ENCODE measurements at regions not wholly inside any gene's neighbourhood (a gene's known extent, or its start where the extent isn't known, plus 50 kb on each side); places are given as distances from the start of the nearest gene placed in this dataset.

DNA sequence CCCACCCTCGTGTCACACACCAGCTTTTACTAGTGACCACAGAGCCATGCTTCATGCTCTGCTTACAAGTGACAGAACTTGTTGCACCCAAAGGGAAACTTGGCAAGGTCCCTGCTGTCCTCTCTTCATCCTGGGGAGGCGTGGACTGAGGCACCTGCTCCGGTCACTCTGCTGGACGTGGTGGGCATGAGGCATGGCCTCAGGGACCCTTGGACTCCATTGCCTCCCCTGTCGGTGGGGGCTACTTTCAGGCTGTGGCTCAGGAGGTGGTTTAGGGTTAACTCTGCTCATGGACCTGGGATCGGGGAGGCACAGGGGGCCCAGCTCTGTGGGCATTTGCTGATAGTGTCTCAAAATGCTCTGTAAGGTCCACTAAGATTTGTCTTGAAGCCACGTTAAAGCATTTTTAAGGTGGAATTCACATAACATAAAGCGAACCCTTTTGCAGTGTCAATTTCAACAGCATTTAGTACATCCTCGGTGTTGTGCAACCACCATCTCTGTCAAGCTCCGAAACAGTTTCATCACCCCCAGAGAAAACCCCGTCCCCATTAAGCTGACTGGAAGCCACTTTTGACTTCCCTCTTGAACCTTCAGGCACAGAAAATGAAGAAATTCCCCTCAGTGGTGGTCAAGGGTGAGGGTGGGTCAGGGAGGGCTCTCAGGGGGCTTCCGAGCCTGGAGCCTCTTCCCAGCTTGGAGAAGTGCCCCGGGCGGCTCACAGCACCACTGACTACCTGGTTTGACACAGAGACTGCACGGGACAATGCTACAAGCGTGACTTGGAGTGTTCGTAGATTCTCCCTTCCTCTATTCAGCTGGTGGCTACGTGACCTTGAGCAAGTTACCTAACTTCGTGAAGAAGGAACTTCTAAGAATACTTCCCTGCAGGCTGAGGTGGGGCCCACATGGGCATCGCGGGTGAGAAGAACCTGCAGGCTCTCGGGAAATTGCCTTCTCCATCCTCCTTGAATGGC, 100.0 kb upstream of the HDAC4 start:
- DNase-seq (ENCODE audit: low read depth in 2 of 2): no peak

DNA sequence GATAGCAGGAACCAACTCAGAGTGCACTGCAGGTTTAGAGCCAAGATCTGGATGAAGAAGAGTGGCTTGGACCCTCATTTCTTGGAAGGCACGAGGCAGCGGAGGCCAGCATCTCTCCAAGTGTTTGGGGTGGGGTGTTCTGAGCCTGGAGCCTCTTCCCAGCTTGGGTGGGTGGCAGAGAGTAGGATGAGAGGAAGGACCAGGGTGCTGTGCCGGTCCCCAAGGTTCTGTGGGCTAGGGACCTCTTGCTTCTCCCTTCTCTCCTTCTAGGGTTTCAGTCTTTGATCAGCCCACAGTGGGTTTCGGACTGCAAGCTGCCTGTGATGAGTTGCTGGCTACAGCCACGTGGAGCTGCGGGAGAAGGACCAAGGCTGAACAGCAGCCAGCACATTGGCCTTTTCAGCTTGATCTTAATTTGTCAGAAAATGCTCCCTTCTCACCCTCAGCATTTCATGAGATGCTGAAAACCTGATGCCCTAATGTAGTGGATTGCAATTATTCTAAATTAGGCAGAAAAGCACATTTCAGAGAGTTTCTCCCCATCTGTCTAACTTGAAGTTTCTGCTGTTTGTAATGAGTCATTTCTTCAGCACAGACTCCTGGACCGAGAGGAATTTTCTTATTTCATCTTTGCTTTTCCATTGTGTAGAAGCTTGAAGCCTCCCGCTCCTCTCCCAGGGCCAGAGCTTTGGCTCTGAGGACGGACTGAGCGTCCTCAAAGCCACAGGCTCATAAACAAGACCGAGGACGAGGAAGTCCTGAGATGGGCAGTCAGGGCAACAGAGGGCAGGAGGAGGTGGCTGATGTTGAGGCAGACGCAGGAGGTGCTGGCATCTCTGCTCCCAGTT, 99.1 kb upstream of the HDAC4 start:
- no peak for DNase-seq (ENCODE audit: low read depth in 2 of 2)

GRCh38 chr2:239498981-239499634, 98.3 kb upstream of the HDAC4 start:
- peak in 1 of 2 experiments; percentile 8 for DNase-seq (ENCODE audit: low read depth in 2 of 2)

GRCh38 chr2:239498576-239498975, 97.8 kb upstream of the HDAC4 start:
- DNase-seq (ENCODE audit: low read depth in 2 of 2): no peak

GRCh38 chr2:239496700-239497099, 95.9 kb upstream of the HDAC4 start:
- no peak for DNase-seq (ENCODE audit: low read depth in 2 of 2)

DNA sequence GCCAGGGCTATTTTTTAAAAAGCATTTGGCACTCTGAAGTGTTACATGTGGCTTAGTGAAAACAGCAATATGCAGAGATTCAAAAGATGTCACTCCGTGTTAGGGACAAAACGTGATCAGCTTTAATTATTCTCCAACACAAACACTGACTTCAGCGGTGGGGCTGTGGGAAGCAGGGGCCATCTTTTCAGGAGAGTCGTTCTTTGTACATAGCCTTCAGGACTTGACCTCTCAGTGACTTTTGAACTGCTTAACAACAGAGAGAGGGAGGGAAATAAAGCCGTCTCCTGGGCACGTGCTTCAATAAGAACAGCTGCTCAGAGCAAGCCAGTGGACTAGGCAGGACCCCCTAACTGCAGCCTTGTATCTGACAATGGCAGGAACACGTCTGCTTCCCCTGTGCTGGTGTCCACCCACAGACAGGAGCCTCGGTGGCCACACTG, 95.0 kb upstream of the HDAC4 start:
- DNase-seq (ENCODE audit: low read depth in 2 of 2): no peak

DNA sequence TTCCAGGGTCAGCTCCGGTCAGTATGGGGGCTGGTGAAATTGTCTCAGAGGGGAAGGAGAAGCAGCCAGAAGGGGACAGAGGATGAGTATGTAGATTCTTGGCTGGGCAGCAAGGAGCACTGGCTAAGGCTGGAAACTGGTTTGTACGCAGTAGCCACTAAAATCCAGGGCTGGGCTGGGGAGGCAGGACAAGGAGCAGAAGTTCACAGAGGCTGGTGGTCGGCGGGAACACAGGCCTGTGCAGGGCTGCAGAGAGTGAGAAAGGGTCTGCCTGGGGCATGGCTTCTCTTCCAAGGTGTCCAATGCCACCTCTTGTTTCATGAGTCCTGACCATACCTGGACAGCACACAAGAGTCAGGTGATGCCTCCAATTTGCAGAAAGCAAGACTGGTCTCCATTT, 94.4 kb upstream of the HDAC4 start:
- no peak for DNase-seq (ENCODE audit: low read depth in 2 of 2)

DNA sequence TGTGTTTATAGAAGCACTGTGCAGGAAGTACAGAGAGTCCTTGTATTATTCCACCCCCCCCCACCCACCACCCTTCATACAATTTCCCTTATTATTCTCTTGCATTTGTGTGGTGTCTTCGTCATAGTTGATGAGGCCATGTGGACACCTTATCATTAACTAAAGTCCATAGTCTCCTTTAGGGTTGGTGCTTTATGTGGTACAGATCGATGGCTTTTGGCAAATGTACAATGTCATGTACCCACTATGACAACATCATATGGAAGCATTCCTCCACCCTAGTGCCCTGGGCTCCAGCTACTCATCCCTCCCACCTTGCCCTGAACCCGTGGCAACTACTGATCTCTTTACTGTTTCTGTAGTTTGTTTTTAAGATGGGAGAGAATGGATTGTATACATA, 93.8 kb upstream of the HDAC4 start:
- DNase-seq (ENCODE audit: low read depth in 2 of 2): no peak

- no peak for DNase-seq (ENCODE audit: low read depth in 2 of 2)
These were observed 88.7 kb upstream of the HDAC4 start for GRCh38 chr2:239489481-239489880.

DNA sequence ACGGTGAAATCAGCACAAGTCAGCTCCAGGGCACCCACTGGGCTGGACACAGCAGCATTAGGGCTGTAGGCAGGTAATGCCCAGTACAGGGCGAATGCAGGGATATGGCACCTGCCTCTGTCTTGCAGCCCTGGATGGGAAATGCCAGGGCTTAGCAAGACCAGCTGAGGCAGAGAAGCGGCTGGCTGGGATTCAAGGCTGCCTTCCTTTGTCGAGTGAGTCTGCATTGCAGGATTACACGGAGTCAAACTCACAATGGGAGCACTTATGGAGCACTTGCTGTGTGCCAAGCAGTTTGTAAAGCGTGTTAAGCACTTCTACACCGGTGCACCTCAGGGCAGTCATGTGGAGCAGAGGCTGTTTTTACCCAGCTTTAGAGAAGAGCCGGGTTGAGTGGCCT, 87.3 kb upstream of the HDAC4 start:
- DNase-seq (ENCODE audit: low read depth in 2 of 2): no peak

GRCh38 chr2:239487272-239487671, 86.5 kb upstream of the HDAC4 start:
- no peak for DNase-seq (ENCODE audit: low read depth in 2 of 2)

GRCh38 chr2:239485622-239486021, 84.8 kb upstream of the HDAC4 start:
- DNase-seq (ENCODE audit: low read depth in 2 of 2): no peak

DNA sequence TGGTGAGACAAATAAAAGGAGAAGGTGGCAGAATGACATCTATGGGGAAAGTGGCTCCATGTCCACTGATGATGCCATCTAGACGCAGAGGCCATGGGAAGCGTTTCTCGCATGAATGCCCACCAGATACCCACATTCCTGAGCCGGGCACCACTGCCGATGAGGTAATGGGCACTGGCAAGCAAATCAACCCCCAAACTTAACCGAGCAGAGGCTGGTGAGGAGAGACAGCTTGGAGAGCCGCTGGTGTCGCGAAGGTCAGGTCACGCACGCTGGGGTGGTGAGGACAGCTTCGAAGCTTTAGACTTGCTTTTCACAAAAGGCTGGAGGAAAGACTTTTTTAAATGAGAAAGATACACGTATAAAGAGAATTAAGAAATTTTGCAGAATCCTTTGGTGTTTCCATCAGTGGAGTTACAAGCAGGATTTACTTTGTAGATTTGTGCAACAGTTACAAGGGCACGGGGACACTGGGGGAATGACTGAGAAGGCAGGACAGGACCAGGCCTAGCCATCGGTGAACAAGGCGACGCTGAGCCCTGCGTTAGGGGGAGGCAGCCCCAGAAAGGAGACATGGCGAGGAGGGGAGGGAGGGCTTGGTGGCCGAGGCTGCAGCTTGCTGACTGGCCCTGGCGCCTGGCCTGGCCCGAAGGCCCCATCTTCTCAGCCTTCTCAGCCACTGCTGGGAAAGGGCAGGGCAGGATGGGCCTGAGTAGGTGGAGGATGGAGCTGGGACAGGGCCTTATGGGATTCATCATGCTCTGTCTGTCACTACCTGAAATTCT, 83.9 kb upstream of the HDAC4 start:
- no peak for DNase-seq (ENCODE audit: low read depth in 2 of 2)

DNA sequence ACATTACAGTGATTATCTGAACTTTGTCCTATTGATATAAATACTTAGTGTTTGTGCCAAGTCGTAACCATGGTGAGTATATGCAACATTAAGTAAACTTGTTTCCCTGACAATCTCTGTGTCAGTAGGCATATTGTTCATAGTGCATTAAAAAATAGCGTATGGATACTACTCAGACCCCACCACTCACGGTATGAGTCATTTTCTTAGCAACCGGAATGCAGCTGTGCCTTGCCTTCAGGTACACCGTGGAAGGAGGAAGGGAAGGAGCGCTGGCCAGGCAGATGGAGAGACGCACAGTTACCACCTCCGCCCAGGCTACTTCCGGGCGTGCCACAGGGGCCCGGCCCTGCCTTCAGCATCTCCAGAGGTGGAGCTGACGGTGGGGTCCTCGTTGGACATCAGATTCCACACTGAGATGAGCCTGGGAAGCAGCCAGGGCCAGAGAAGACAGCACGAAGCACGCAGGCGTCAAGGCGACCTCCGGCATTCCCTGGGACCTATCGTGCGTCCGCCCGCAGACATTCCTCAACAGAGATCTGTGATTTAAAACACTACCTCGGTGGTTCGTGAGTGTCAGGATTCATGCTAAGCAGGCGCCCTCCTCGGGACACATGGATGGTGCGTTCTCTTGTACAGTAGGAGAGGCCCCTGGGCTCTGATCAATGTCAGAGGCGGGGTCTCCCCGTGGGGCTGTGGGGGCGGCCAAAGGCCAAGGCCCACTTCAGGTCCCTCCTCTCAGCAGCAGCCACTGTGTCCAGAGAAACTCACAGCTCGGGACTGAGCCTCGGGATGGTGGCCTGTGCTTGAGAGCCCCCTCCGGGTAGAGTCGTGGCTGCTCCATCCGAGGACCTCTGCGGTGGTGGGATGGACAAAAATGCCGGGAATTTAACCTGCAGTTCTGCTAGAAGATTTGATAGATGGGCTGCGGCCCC, 82.2 kb upstream of the HDAC4 start:
- no peak for DNase-seq (ENCODE audit: low read depth in 2 of 2)

DNA sequence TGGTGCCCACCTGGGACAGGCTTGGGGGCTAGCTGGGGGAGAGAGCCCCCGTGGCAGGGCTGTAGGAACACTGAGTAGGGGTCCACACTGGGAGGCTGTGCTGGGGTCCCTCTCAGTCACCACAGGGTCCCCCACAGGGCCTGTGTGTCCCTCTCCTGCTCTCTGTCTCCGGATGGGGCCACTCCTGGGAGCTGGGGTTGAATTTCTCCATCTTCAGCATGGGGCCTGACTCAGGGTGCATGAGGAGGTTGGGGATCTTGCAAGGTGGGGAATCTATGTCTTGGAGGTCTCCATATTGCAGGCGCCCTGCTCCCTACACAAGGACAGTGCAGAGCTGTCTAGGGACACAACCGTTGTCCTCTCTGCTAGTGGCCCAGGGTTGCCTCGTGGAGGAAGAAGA, 78.7 kb upstream of the HDAC4 start:
- no peak for DNase-seq (ENCODE audit: low read depth in 2 of 2)

GRCh38 chr2:239477591-239477990, 76.8 kb upstream of the HDAC4 start:
- DNase-seq (ENCODE audit: low read depth in 2 of 2): no peak

GRCh38 chr2:239476757-239477585, 76.2 kb upstream of the HDAC4 start:
- no peak for DNase-seq (ENCODE audit: low read depth in 2 of 2)

- no peak for DNase-seq (ENCODE audit: low read depth in 2 of 2)
These were observed 75.4 kb upstream of the HDAC4 start for GRCh38 chr2:239476029-239476756.

Data from fibroblast of skin of left biceps (primary cell).